K562 (cell line): ENCODE measurements at regions not wholly inside any gene's neighbourhood (a gene's known extent, or its start where the extent isn't known, plus 50 kb on each side); places are given as distances from the start of the nearest gene placed in this dataset.

Experiments
- CTCF ChIP-seq, 3 experiments: IDR thresholded peaks in 2 of 3; conservative IDR thresholded peaks in 1 of 3; 2 replicates each; pipeline ENCODE4 v1.5.1; 2011 to 2012; ENCODE audit warnings: low read length in 3 of 3, mild to moderate bottlenecking in 3 of 3, control low read depth in 2 of 3, improper control_type of control experiment in 1 of 3, inconsistent platforms in 1 of 3, low read depth in 1 of 3, mixed read lengths in 1 of 3, moderate library complexity in 1 of 3; ENCODE audit not compliant: insufficient read depth in 2 of 3
- NFIC ChIP-seq: fragments of 450-650 bp; IDR thresholded peaks from 2 replicates; pipeline ENCODE4 v1.6.1; 2017; ENCODE audit warnings: mild to moderate bottlenecking, inconsistent platforms
- YY1 ChIP-seq, 3 experiments: IDR thresholded peaks; 2 replicates each; pipeline ENCODE4 v1.6.1; 2011; ENCODE audit warnings: low read length in 2 of 3, mild to moderate bottlenecking in 2 of 3, moderate library complexity in 2 of 3, borderline replicate concordance in 1 of 3, control low read depth in 1 of 3, low read depth in 1 of 3; ENCODE audit not compliant: insufficient read depth in 3 of 3, insufficient replicate concordance in 2 of 3, control insufficient read depth in 1 of 3, insufficient read length in 1 of 3; ENCODE audit errors: extremely low read depth in 1 of 3
- ZBTB33 ChIP-seq: sonication (generic); formaldehyde crosslinking; IDR thresholded peaks from 2 replicates; pipeline ENCODE4 v1.8.1; 2023; ENCODE audit warnings: mild to moderate bottlenecking, missing genetic modification reagents

- TF ChIP-seq YY1 (IDR thresholded peaks at IDR 0.05; ENCODE audit: borderline replicate concordance in 1 of 3, control insufficient read depth in 1 of 3, extremely low read depth in 1 of 3, insufficient read depth in 3 of 3, insufficient read length in 1 of 3, insufficient replicate concordance in 2 of 3, low read depth in 1 of 3, low read length in 2 of 3) (no peak), CTCF (IDR thresholded peaks at IDR 0.05 in 2 of 3, conservative IDR thresholded peaks at IDR 0.05 in 1 of 3; ENCODE audit: insufficient read depth in 2 of 3, low read depth in 1 of 3, low read length in 3 of 3) (no peak), NFIC (no peak), ZBTB33 (CRISPR knock-in tag) (no peak)
Measured at GRCh38 chr20:60352596-60352995, 394.4 kb downstream of the CDH26 start.
